HG02981 (cell line): ENCODE measurements at regions not wholly inside any gene's neighbourhood (a gene's known extent, or its start where the extent isn't known, plus 50 kb on each side); places are given as distances from the start of the nearest gene placed in this dataset.
"Not testable (repeated sequence)": the region's sequence is repeated elsewhere in the genome, so short reads cannot be mapped to it uniquely, and the experiment has no call there.

ENCODE experiments used
- ATAC-seq: cut with Tn5 transposase; IDR thresholded peaks from one replicate; pipeline ENCODE4 v1.9.1; 2021; ENCODE audit warnings: mild to moderate bottlenecking, moderate library complexity; ENCODE audit not compliant: unreplicated experiment

DNA sequence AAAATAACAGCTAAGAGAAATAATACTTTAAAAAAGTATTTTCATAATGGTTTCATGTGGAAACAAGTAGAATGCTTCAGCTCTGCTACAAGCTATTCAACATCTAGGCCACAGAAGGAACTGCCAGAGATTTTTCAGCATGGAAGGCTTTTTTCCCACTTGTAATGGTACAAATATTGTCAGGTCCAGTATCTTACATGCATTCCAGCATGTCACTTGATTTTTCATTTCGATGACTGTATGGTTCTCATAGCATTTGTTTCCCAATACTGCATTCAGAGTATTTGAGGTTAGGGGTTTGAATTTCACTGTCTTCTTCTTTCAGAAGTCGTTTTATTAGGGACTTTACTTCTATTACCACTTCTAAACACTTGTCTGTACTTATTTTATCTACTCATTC, 1701.5 kb upstream of the FLRT2 start:
- ATAC-seq = no peak

DNA sequence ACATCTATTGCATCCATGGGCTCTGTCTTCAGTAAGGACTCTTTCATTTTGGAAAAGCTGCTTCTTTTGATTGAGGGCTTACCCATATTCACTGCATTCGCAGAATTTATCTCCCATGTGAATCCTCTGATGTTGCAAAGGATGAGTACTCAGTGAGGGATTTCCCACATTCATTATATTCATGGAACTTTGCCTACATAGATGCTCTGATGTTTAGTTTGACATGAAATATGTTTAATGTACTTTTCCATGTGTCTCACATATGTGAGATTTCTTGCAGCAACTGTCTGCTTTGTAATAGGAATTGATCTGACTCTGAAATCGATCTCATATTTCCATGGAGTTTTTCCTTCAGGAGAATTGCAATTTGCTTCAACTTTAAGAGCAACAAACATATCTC, 1699.6 kb upstream of the FLRT2 start:
- no peak for ATAC-seq

- ATAC-seq = no peak
Measured at GRCh38 chr14:83838226-83838625, 1691.7 kb upstream of the FLRT2 start.

DNA sequence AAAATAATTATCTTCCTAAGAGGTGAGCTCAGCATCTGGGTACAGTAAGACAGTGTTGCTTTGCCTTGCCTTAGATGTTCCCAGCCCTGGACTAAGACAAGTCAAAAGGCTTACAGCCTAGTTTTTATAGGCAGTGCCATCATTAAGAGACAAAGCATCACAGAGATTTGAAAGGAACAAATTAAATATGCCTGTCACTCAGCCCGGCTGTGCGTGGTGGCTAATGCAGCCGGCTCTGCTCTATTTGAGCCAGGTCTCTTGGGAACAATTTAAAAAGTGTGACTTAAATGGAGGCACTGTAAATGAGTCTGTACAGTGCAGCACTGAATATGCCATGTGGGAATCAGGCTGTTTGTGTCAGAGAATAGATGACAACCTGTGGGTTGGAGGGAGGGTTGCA, 1687.4 kb upstream of the FLRT2 start:
- no peak for ATAC-seq

DNA sequence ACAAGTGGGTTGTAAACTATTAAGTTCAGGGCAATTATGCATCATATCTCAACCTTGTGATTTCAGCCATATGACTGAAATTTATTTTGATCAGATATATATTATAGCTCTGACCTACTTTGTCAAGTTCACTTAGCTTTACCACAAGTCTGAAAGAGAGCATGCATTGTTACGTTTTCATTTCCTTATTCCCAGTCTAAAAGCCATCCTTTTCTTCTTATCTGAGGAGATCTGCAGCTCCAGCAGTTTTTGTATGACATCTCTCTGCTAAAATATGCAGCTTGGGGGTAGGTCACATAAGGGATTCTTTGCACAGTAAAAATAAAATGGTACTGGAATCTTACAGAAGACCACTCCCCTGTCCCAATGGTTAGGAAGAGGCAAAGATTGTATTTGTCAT, 1682.8 kb upstream of the FLRT2 start:
- no peak for ATAC-seq

DNA sequence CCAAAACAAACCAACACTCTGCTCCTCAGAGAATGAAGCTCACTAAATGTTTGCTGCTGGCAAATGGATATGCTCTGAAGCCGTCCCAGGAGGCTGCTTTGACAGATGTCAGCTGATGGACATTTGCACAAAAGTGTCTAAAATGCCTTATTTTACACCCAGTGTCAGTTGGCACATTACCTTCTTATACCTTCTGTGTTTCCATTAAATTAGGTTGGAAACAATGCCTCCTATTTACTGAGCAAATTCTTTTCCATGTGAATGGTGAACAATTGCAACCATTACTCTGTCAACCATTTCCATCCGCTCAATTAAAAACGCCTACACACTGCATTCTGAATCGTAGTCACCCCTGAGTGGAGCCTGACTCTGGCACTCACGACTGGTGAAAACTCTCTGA, 1679.9 kb upstream of the FLRT2 start:
- no peak for ATAC-seq

DNA sequence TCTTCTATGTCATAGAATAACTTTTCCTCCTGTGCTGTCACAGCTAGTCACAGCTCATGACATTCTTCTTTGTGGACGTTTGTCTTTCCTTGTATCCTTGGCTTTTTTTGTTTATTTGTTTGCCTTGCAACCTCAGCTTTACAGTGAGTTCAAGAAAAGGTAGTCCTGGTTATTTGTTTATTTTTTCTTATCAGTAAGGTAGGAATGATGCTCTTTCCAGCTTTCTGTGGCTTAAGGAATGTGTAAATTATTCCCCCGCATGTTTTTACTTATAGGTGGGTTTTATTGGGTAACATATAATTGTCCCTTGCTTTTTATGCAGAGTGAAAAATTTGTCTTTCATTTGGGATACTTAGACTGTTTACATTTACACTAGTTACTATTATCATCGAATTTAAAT, 1673.6 kb upstream of the FLRT2 start:
- ATAC-seq = no peak

DNA sequence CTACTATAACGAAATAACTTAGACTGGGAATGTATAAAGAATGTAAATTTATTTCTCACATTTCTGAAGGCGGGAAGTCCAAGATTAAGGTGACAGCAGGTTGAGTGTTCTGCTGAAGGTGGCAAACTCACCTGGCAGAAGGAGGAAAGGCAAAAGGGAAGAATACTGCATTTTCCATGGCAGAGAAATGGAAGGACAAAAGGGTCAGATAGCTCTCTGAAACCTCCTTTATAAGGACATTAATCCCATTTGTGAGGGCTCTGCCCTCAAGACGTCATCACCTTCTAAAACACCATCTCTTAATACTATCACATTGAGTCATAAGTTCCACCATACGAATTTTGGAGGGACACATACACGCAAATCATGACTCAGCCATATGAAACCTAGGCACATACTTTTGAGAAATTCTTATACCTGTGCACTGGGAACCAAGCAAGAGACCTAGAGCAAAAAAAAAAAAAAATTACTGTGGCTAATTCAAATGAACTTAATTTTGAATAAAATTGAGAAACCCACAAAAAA, 1669.3 kb upstream of the FLRT2 start:
- no peak for ATAC-seq

DNA sequence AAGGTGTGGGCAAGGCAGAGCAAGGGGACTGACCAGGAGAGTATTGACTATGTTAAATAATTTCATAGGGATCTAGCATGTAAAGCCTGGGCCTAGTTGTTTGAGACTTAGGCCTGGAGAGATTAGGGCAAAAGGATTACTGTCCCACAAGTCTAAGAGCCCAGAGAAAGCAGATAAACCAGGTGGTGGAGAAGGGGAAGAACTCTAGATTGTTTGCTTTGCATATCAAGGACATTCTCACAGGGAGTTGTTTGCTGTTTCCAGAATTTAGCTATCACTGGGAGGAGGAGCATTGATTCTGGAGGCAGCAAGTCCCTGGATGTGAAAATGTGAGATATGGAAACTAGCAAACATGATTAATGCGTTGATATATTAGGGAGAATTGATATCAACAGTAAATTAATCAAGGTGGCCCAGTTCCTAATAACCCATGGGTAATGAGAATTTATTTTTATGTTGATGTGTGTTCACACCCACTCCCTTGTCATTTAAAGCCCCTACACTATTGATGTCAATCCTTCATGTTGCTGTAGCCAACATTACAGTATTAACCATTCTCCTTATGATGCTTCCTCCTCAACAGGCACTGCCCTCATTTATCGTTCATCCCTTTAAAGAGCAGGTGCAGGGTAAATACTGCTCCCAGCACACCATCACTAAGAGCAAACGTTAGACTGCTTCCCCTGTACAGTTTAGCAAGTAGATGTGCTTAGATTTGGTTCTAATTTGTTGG, 1666.7 kb upstream of the FLRT2 start:
- no peak for ATAC-seq

DNA sequence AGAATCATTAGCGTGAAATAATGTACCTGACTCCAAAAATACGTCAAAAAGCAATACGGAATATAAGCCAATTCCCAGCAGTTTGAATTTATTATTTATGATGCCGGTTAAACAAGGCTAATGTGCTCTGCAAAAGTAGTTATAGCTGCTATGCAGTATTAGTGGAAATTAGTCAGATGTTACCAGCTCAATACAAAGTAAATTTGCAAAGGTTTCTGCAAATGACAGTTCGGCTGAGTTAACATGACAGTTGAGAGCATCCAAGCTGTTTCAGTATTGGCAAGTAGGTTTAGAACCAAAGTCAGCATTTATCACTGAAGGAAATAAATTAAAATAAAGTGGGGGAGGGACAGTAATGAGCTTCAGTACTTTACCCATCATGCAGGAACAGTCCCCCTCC, 1665.8 kb upstream of the FLRT2 start:
- ATAC-seq = no peak

DNA sequence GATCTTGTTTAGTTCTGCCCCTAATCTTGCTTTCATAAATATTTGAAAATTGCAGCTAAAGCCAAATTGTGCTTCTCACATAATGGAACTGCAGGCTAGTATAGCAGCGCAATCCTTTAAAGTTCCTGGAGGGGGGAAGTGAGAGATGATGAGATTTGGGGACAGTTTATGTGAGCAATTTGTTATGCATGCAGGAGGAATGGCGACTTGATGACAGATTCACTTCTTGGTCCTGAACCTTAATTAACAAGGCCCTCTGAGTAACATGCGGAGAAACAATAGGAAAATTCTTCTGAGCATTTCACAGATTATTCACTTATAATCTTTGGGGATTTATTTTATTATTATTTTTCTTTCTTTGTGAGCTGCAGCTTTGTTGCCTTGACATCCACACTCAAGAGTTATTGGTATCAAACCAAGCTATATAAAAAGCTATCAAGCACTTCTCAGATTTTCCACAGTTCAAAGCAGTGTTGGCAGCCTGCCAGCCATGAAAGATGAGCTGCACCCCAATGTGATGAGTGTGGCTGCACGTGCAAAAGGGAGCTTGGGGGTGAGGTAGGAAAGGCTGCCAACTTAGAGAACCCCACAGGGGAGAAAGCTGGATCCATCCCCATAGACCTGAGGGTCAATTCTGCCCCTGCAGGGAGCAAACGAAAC, 1662.2 kb upstream of the FLRT2 start:
- ATAC-seq = no peak

GRCh38 chr14:83870546-83871270, 1659.2 kb upstream of the FLRT2 start:
- no peak for ATAC-seq

DNA sequence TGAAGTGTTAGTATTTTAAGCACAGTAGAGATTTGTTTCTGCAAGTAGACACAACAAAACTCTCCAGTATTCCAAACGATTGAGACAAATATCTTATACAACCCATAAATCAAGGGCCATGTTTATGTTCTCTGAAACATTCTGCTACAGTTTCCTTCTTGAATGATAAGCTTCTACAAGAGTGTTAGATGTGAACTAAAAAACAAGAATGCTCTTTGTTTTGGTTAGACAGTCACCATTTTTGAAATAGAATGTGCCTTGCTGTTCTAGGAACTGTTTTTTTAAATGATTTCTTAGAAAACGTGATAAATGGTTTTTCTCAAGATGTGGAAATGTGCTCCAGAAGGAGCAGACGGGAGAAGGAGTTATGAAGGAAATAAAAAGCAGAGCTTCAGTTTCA, 1656.3 kb upstream of the FLRT2 start:
- no peak for ATAC-seq

DNA sequence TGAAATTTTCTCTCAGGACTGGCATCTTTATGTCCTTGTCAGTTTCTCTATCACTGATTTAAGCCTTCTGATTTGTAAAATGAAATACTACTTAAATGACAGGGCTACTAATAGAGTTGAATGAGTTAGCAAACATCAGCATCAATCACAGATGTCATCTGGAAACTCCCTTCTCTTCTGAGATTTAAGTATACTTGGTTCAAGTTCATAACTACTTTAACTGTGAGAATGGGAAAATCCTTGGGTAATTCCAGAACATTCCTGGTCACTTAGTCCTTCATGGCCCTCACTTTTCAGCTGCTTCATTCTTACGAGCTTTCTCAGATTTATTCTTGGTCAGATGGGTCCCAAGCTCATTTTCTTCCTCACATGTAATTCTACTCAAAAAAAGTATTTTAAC, 1655.3 kb upstream of the FLRT2 start:
- no peak for ATAC-seq

- ATAC-seq = no peak
Measured at GRCh38 chr14:83883732-83884131, 1646.2 kb upstream of the FLRT2 start.

DNA sequence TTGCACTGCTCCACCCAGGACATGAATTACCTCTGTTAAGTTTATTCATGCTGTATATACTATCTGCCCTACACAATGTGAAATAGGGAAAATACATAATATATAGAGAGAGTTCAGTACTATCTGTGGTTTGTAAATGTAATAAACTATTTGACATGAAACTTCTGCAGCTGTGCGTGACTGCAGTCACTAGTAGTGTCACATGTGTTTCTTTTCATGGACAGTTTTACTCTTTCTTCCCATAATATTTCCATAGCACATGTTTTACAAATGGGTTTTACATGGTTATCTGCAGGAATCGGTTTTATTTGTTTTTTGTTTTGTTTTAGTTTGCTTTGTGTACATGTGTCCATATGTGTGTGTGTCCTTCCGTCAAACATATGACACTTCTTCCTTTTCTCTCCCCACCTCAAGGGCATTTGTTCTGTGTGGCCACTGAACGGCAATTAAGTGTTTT, 1644.1 kb upstream of the FLRT2 start:
- ATAC-seq = no peak

- no peak for ATAC-seq
Measured at GRCh38 chr14:83887866-83888265, 1642.1 kb upstream of the FLRT2 start.

DNA sequence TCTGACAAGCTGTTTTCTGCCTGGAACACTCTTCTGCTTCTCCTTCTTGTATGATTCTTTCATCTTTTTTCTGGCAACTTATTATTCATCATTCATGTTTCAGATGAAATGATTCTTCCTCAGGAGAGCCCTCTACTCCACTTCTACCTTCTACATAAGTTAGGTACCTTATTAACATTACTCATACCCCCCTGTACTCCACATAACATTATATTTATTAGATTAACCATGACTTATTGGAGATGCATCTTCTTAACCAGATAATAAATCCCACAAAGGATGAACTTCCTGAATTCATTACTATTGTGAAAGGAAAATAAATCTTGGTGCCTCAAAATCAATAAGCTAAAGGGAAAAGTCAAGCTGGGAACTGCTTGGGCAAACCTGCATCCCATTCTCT, 1636.5 kb upstream of the FLRT2 start:
- no peak for ATAC-seq

GRCh38 chr14:83894568-83894967, 1635.4 kb upstream of the FLRT2 start:
- ATAC-seq = no peak

GRCh38 chr14:83898558-83898957, 1631.4 kb upstream of the FLRT2 start:
- not testable (repeated sequence) for ATAC-seq

DNA sequence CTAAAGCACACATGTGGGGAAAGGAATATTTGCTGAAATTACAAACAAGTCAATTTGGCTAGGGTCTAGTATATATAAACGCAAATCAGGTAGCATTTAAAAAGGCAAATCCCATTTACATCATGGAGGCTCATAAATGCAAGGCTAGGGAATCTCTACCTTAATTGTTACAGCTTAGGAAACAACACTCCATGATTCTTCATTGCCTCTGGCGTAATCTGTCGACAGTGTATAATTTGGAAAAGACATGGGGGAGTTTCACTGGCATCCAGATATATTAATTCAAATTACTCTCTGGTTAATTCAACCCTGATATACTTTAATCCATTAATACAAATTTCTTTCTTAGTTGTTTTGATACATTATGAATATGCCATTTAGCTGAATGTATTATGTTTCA, 1630.2 kb upstream of the FLRT2 start:
- no peak for ATAC-seq

DNA sequence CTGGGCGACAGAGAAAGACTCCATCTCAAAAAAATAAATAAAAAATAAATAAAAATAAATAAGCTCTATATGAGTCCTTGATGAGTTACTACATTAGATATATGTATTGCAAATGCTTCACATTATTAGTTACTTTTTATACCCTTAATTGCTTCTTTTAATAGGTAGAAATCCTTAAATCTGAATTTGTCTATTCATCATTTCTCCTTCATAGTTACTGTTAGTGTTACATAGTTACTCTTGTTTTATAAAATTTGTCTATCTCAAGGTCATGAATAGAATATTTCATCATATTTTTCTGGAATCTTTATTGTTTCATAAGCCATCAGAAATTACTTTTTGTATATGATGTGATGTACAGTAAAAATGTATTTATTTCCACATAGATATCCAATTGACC, 1624.8 kb upstream of the FLRT2 start:
- ATAC-seq = no peak
